HepG2 (cell line): ENCODE measurements at regions not wholly inside any gene's neighbourhood (a gene's known extent, or its start where the extent isn't known, plus 50 kb on each side); places are given as distances from the start of the nearest gene placed in this dataset.

Experiments
- ATAC-seq: fragments of 200-7000 bp; cut with Tn5 transposase; 3 replicates; pipeline ENCODE4 v1.9.1; 2020; ENCODE audit warnings: mild to moderate bottlenecking, moderate library complexity
- BruUV-seq: library from RNA; stranded (reverse); fragments of 400-500 nt; replicated peaks from 2 replicates; lab custom pipeline; 2021; lab: Mats Ljungman, UMichigan
- CTCF ChIA-PET: fragments of 300-600 bp; formaldehyde crosslinking; extraction: SDS; loops from one replicate; lab custom pipeline; 2021; ENCODE audit warnings: low total read pairs, inconsistent platforms, low intra/inter-chr PET ratio; lab: Yijun Ruan, JAX
- POLR2A ChIA-PET: fragments of 350-600 bp; sonication (Branson Sonifier 250); formaldehyde crosslinking; loops from one replicate; lab custom pipeline; 2020; ENCODE audit warnings: antibody characterized with exemption, inconsistent platforms; lab: Yijun Ruan, JAX
- DNase-seq: peaks from one replicate; pipeline ENCODE4 v3.0.0-alpha.2; 2015; ENCODE audit warnings: low spot score
- FAIRE-seq: peaks from 3 replicates; lab custom pipeline; 2011; peaks lifted over from hg19 to GRCh38; lab: Jason Lieb, UNC
- H2AFZ ChIP-seq: one replicate; pipeline ENCODE4 v1.6.1; 2011; ENCODE audit warnings: low read length, inconsistent platforms
- H3K27ac ChIP-seq: fragments of 300-600 bp; 3 replicates; pipeline ENCODE4 v1.8.0; 2011; ENCODE audit warnings: mixed run types, mild to moderate bottlenecking, mixed read lengths, low read length, inconsistent platforms; ENCODE audit not compliant: insufficient read depth; ENCODE audit errors: extremely low read length
- H3K27me3 ChIP-seq, 2 experiments: fragments of 200-600 bp in 1 of 2; 2 replicates in 1 of 2; 3 replicates in 1 of 2; pipeline versions ENCODE4 v1.6.0 to v1.8.0; 2011; ENCODE audit warnings: low read length in 2 of 2, mild to moderate bottlenecking in 2 of 2, moderate library complexity in 2 of 2, inconsistent platforms in 1 of 2; ENCODE audit not compliant: insufficient read depth in 2 of 2, control insufficient read depth in 1 of 2
- H3K36me3 ChIP-seq, 2 experiments: fragments of 200-600 bp in 1 of 2; replicated peaks in 1 of 2; 2 replicates in 1 of 2; 3 replicates in 1 of 2; pipeline versions ENCODE4 v1.5.1 to v1.8.0; 2011; ENCODE audit warnings: low read length in 2 of 2, inconsistent platforms in 1 of 2; ENCODE audit not compliant: insufficient read depth in 2 of 2, control insufficient read depth in 1 of 2
- H3K4me1 ChIP-seq: 2 replicates; pipeline ENCODE4 v1.5.1; 2012; ENCODE audit warnings: low read length, inconsistent platforms; ENCODE audit not compliant: insufficient read depth
- H3K4me2 ChIP-seq: 2 replicates; pipeline ENCODE4 v1.6.0; 2011; ENCODE audit warnings: low read depth, low read length, inconsistent platforms
- H3K4me3 ChIP-seq, 3 experiments: fragments of 200-600 bp in 1 of 3; sonication (generic), shearing (Covaris generic) in 1 of 3; replicated peaks in 1 of 3; 2 replicates each; pipeline ENCODE4 v1.5.1; 2011 to 2016; ENCODE audit warnings: low read length in 3 of 3, inconsistent platforms in 2 of 3, low read depth in 2 of 3, mild to moderate bottlenecking in 2 of 3, control low read depth in 1 of 3, mixed read lengths in 1 of 3; ENCODE audit not compliant: insufficient read depth in 1 of 3
- H3K79me2 ChIP-seq: one replicate; pipeline ENCODE4 v1.6.1; 2011; ENCODE audit warnings: low read length, inconsistent platforms; ENCODE audit not compliant: insufficient read depth
- H3K9ac ChIP-seq: 2 replicates; pipeline ENCODE4 v1.6.0; 2011; ENCODE audit warnings: mild to moderate bottlenecking, low read depth, low read length, inconsistent platforms; ENCODE audit not compliant: insufficient read depth
- H3K9me3 ChIP-seq: 2 replicates; pipeline ENCODE4 v1.5.1; 2012; ENCODE audit warnings: mild to moderate bottlenecking, low read length
- H4K20me1 ChIP-seq: 2 replicates; pipeline ENCODE4 v1.6.0; 2011; ENCODE audit warnings: inconsistent platforms, mild to moderate bottlenecking, low read length, moderate library complexity; ENCODE audit not compliant: insufficient read depth
- ATAD3A ChIP-seq: sonication (generic); formaldehyde crosslinking; IDR thresholded peaks from 2 replicates; pipeline ENCODE4 v1.4.0; 2020; ENCODE audit warnings: missing genetic modification reagents
- DNMT3B ChIP-seq: conservative IDR thresholded peaks from 2 replicates; pipeline ENCODE4 v1.6.1; 2016; ENCODE audit warnings: missing biosample characterization, control low read depth
- DRAP1 ChIP-seq: IDR thresholded peaks from 2 replicates; pipeline ENCODE4 v1.6.1; 2016; ENCODE audit warnings: missing genetic modification reagents, missing compliant biosample characterization
- EEA1 ChIP-seq: sonication (generic); formaldehyde crosslinking; IDR thresholded peaks from 2 replicates; pipeline ENCODE4 v1.5.1; 2020; ENCODE audit warnings: mild to moderate bottlenecking, missing genetic modification reagents, borderline replicate concordance
- FUBP1 ChIP-seq: sonication (generic); formaldehyde crosslinking; IDR thresholded peaks from 2 replicates; pipeline ENCODE4 v1.5.1; 2020; ENCODE audit warnings: missing genetic modification reagents, mild to moderate bottlenecking, borderline replicate concordance
- GTF2F1 ChIP-seq: fragments of 150-350 bp; IDR thresholded peaks from 2 replicates; pipeline ENCODE4 v1.6.1; 2014; ENCODE audit warnings: low read length
- JDP2 ChIP-seq: sonication (generic); formaldehyde crosslinking; IDR thresholded peaks from 2 replicates; pipeline ENCODE4 v1.8.1; 2022; ENCODE audit warnings: missing genetic modification reagents, borderline replicate concordance
- NCOA5 ChIP-seq: sonication (generic); formaldehyde crosslinking; IDR thresholded peaks from 2 replicates; pipeline ENCODE4 v1.4.0; 2020; ENCODE audit warnings: missing genetic modification reagents
- PAX8 ChIP-seq: sonication (generic); formaldehyde crosslinking; IDR thresholded peaks from 2 replicates; pipeline ENCODE4 v1.8.0; 2022; ENCODE audit warnings: mild to moderate bottlenecking, missing genetic modification reagents, borderline replicate concordance
- PCBP1 ChIP-seq: fragments of 200-400 bp; formaldehyde crosslinking; IDR thresholded peaks from 2 replicates; pipeline ENCODE4 v1.6.1; 2017; ENCODE audit warnings: mild to moderate bottlenecking, low read depth, low read length, borderline replicate concordance
- POLR2G ChIP-seq: fragments of 200-400 bp; formaldehyde crosslinking; IDR thresholded peaks from 2 replicates; pipeline ENCODE4 v1.6.1; 2018; ENCODE audit warnings: mild to moderate bottlenecking, low read depth, low read length, moderate library complexity
- RARG ChIP-seq: sonication (generic); formaldehyde crosslinking; IDR thresholded peaks from 2 replicates; pipeline ENCODE4 v1.4.0; 2020; ENCODE audit warnings: low read depth, mild to moderate bottlenecking, missing genetic modification reagents
- SOX13 ChIP-seq, 3 experiments: fragments of 450-650 bp in 1 of 3; sonication (generic) in 1 of 3; formaldehyde crosslinking in 1 of 3; IDR thresholded peaks in 2 of 3; conservative IDR thresholded peaks in 1 of 3; 2 replicates each; pipeline versions ENCODE4 v1.5.0 to v1.6.1; 2016 to 2020; ENCODE audit warnings: antibody characterized with exemption in 1 of 3, mild to moderate bottlenecking in 1 of 3, missing compliant biosample characterization in 1 of 3, missing genetic modification reagents in 1 of 3, moderate library complexity in 1 of 3
- TAF1 ChIP-seq: sonication (generic); formaldehyde crosslinking; IDR thresholded peaks from 2 replicates; pipeline ENCODE4 v1.4.0; 2020; ENCODE audit warnings: missing genetic modification reagents
- TBX3 ChIP-seq: fragments of 450-650 bp; IDR thresholded peaks from 2 replicates; pipeline ENCODE4 v1.6.1; 2017; ENCODE audit warnings: antibody characterized with exemption, mild to moderate bottlenecking, inconsistent platforms, borderline replicate concordance
- YEATS4 ChIP-seq: sonication (generic); formaldehyde crosslinking; IDR thresholded peaks from 2 replicates; pipeline ENCODE4 v1.4.0; 2020; ENCODE audit warnings: missing genetic modification reagents, borderline replicate concordance
- ZNF20 ChIP-seq: sonication (generic); formaldehyde crosslinking; IDR thresholded peaks from 2 replicates; pipeline ENCODE4 v1.4.0; 2020; ENCODE audit warnings: mild to moderate bottlenecking, moderate library complexity, missing genetic modification reagents
- ZNF501 ChIP-seq: sonication (generic); formaldehyde crosslinking; IDR thresholded peaks from 2 replicates; pipeline ENCODE4 v1.5.1; 2020; ENCODE audit warnings: mild to moderate bottlenecking, moderate library complexity, missing genetic modification reagents
- ZNF569 ChIP-seq: sonication (generic); formaldehyde crosslinking; IDR thresholded peaks from 2 replicates; pipeline ENCODE4 v1.5.0; 2020; ENCODE audit warnings: mild to moderate bottlenecking, missing genetic modification reagents, moderate library complexity, borderline replicate concordance
- WGBS: methylation state at CpG from one replicate; pipeline ENCODE4 v1.1.6; 2017; ENCODE audit warnings: low lambda C conversion rate; 5-methylcytosine and 5-hydroxymethylcytosine counted together
- in situ Hi-C: cut with HindIII; loops from 2 replicates; pipeline ENCODE4 v1.10.0; 2017; ENCODE audit warnings: low pct_unique_long_range_greater_than_20kb; ENCODE audit not compliant: extremely low pct_ligation_motif_present
- intact Hi-C: fragments of 100-400 bp; cut with micrococcal nuclease; formaldehyde crosslinking; loops from one replicate; pipeline ENCODE4 v1.10.0; 2022; ENCODE audit not compliant: unreplicated experiment

- no TSS peak for BruUV-seq
- Histone ChIP-seq H3K36me3 (no peaks in the 10 kb centered on the region), H3K27me3 (no peaks in the 10 kb centered on the region), H2AFZ (no peak overlapping the region), H4K20me1 (no peaks in the 10 kb centered on the region), H3K9ac (peak overlapping the region; percentile 49; the same call in 1 of the 2 replicates), H3K9me3 (no peaks in the 10 kb centered on the region), H3K4me3 (no peak overlapping the region; a peak in 1 of 6 replicates), H3K27ac (peak overlapping the region; percentile 64), H3K79me2 (no peaks in the 10 kb centered on the region), H3K4me1 (peaks cover 32% of the 10 kb centered on the region), H3K4me2 (peak overlapping the region; percentile 33)
- WGBS, result 0% methylated on average over 6 of the region's 6 CpGs
- intact Hi-C loops (loop anchor here (2.0 to 5.0 kb wide), 3 partner anchors 137 to 344 kb away; partner anchors contain the start of gene USP46), in situ Hi-C loops (no loop called here)
- POLR2A ChIA-PET, result interaction anchor here (1.2 to 3.3 kb wide), 2 partner anchors 289 to 344 kb away, joined by 5 to 23 read pairs; no protein-coding TSS in a partner anchor
- ATAC-seq (peak; percentile 74), FAIRE-seq (peak; percentile 52), DNase-seq (peak; percentile 91)
- CTCF ChIA-PET, result no interaction called here
- TF ChIP-seq FUBP1, result no peak
- TF ChIP-seq ZNF501 (CRISPR knock-in tag), result no peak
- TF ChIP-seq NCOA5 (CRISPR knock-in tag), result no peak
- no peak for TF ChIP-seq PAX8
- TF ChIP-seq RARG (CRISPR knock-in tag), result no peak
- no peak for TF ChIP-seq ZNF20
- TF ChIP-seq SOX13 (IDR thresholded peaks at IDR 0.05), result no peak
- TF ChIP-seq SOX13 (CRISPR knock-in tag; conservative IDR thresholded peaks at IDR 0.05 in 1 of 2, IDR thresholded peaks at IDR 0.05 in 1 of 2), result peak in 1 of 2 experiments; percentile 92; a peak in 2 of 4 replicates
- no peak for TF ChIP-seq TAF1 (CRISPR knock-in tag)
- no peak for TF ChIP-seq ATAD3A
- no peak for TF ChIP-seq POLR2G
- no peak for TF ChIP-seq YEATS4 (CRISPR knock-in tag)
- TF ChIP-seq DRAP1 (CRISPR knock-in tag), result no peak
- TF ChIP-seq JDP2 (CRISPR knock-in tag), result no peak
- TF ChIP-seq DNMT3B (CRISPR knock-in tag), result no peak
- no peak for TF ChIP-seq EEA1
- no peak for TF ChIP-seq PCBP1
- TF ChIP-seq TBX3, result no peak
- no peak for TF ChIP-seq GTF2F1
- no peak for TF ChIP-seq ZNF569 (CRISPR knock-in tag)
Observed at GRCh38 chr4:52368895-52369294, 290.2 kb downstream of the USP46 start.
